GM12878 (cell line): ENCODE measurements at regions not wholly inside any gene's neighbourhood (a gene's known extent, or its start where the extent isn't known, plus 50 kb on each side); places are given as distances from the start of the nearest gene placed in this dataset.

ENCODE experiments used
- ATAC-seq: fragments of 200-7000 bp; cut with Tn5 transposase; 3 replicates; pipeline ENCODE4 v1.9.1; 2020; ENCODE audit warnings: mild to moderate bottlenecking, moderate library complexity
- BruUV-seq: library from RNA; stranded (reverse); fragments of 400-500 nt; replicated peaks from 2 replicates; lab custom pipeline; 2021; lab: Mats Ljungman, UMichigan
- CTCF ChIA-PET: fragments of 300-600 bp; sonication (Branson Sonifier 250); formaldehyde crosslinking; extraction: SDS; loops from one replicate; lab custom pipeline; 2021; ENCODE audit warnings: inconsistent platforms; lab: Yijun Ruan, JAX
- POLR2A ChIA-PET: fragments of 350-600 bp; formaldehyde crosslinking; extraction: SDS; loops from one replicate; lab custom pipeline; 2021; ENCODE audit warnings: inconsistent platforms; lab: Charles Lee
- RAD21 ChIA-PET: fragments of 300-600 bp; sonication (Branson Sonifier 250); formaldehyde crosslinking; loops from one replicate; lab custom pipeline; 2023; ENCODE audit warnings: antibody characterized with exemption; ENCODE audit not compliant: unreplicated experiment; lab: Charles Lee
- SMC1A ChIA-PET: fragments of 300-600 bp; sonication (Branson Sonifier 250); formaldehyde crosslinking; loops from one replicate; lab custom pipeline; 2023; ENCODE audit not compliant: unreplicated experiment, uncharacterized antibody; lab: Charles Lee
- DNase-seq: peaks from one replicate; pipeline ENCODE4 v3.0.0-alpha.2; 2011; ENCODE audit warnings: low read depth, low spot score
- FAIRE-seq: peaks from 3 replicates; lab custom pipeline; 2011; peaks lifted over from hg19 to GRCh38; lab: Jason Lieb, UNC
- H2AFZ ChIP-seq: 2 replicates; pipeline ENCODE4 v1.6.0; 2011; ENCODE audit warnings: low read depth, low read length, control low read depth; ENCODE audit not compliant: control insufficient read depth
- H3K27ac ChIP-seq: 2 replicates; pipeline ENCODE4 v1.5.1; 2011; ENCODE audit warnings: control low read depth; ENCODE audit not compliant: control insufficient read depth, insufficient read depth
- H3K27me3 ChIP-seq, 2 experiments: replicated peaks in 1 of 2; 2 replicates each; pipeline versions ENCODE4 v1.6.0 to v1.6.1; 2011; ENCODE audit warnings: low read length in 1 of 2; ENCODE audit not compliant: control insufficient read depth in 2 of 2, insufficient read depth in 2 of 2
- H3K36me3 ChIP-seq, 2 experiments: 2 replicates each; pipeline ENCODE4 v1.5.1; 2011; ENCODE audit warnings: low read length in 1 of 2; ENCODE audit not compliant: control insufficient read depth in 2 of 2, insufficient read depth in 2 of 2
- H3K4me1 ChIP-seq: 2 replicates; pipeline ENCODE4 v1.6.1; 2011; ENCODE audit warnings: mild to moderate bottlenecking, low read length, moderate library complexity, mixed read lengths; ENCODE audit not compliant: control insufficient read depth, insufficient read depth
- H3K4me2 ChIP-seq: 2 replicates; pipeline ENCODE4 v1.6.0; 2011; ENCODE audit warnings: control low read depth; ENCODE audit not compliant: control insufficient read depth, insufficient read depth
- H3K4me3 ChIP-seq: fragments of 200-600 bp; sonication (generic); 2 replicates; pipeline ENCODE4 v1.5.1; 2016
- H3K79me2 ChIP-seq: 2 replicates; pipeline ENCODE4 v1.6.0; 2011; ENCODE audit warnings: low read length; ENCODE audit not compliant: control insufficient read depth, insufficient read depth
- H3K9ac ChIP-seq: 2 replicates; pipeline ENCODE4 v1.8.0; 2011; ENCODE audit warnings: low read length, control low read depth, mixed read lengths; ENCODE audit not compliant: control insufficient read depth, insufficient read depth
- H3K9me3 ChIP-seq: replicated peaks from 3 replicates; pipeline ENCODE4 v1.5.1; 2011; ENCODE audit warnings: mild to moderate bottlenecking, low read length; ENCODE audit not compliant: control insufficient read depth, insufficient read depth
- H4K20me1 ChIP-seq: 2 replicates; pipeline ENCODE4 v1.6.0; 2011; ENCODE audit not compliant: control insufficient read depth, insufficient read depth
- ATF3 ChIP-seq: IDR thresholded peaks from 2 replicates; pipeline ENCODE4 v1.6.1; 2011; ENCODE audit warnings: low read depth, mild to moderate bottlenecking, low read length, moderate library complexity, borderline replicate concordance; ENCODE audit errors: extremely low read depth
- BCL11A ChIP-seq: IDR thresholded peaks from 2 replicates; pipeline ENCODE4 v1.6.1; 2011; ENCODE audit warnings: low read depth, low read length
- BRCA1 ChIP-seq: IDR thresholded peaks from 2 replicates; pipeline ENCODE4 v1.6.1; 2011; ENCODE audit warnings: low read depth, low read length, improper control_type of control experiment
- CTCF ChIP-seq, 3 experiments: IDR thresholded peaks in 2 of 3; conservative IDR thresholded peaks in 1 of 3; 2 replicates each; pipeline ENCODE4 v1.5.1; 2011; ENCODE audit warnings: low read depth in 3 of 3, low read length in 3 of 3, mild to moderate bottlenecking in 3 of 3, control low read depth in 2 of 3, moderate library complexity in 2 of 3, inconsistent platforms in 1 of 3, mixed read lengths in 1 of 3; ENCODE audit not compliant: control insufficient read depth in 2 of 3, insufficient read depth in 1 of 3; ENCODE audit errors: extremely low read depth in 1 of 3
- NFIC ChIP-seq: IDR thresholded peaks from 2 replicates; pipeline ENCODE4 v1.6.1; 2012; ENCODE audit warnings: low read depth, mild to moderate bottlenecking, inconsistent platforms, low read length, moderate library complexity
- SIX5 ChIP-seq: IDR thresholded peaks from 2 replicates; pipeline ENCODE4 v1.6.1; 2011; ENCODE audit warnings: mild to moderate bottlenecking, low read depth, low read length, moderate library complexity; ENCODE audit not compliant: severe bottlenecking
- STAT1 ChIP-seq: fragments of 450-650 bp; conservative IDR thresholded peaks from 2 replicates; pipeline ENCODE4 v1.6.1; 2014; ENCODE audit warnings: antibody characterized with exemption, mild to moderate bottlenecking
- TCF7 ChIP-seq: IDR thresholded peaks from 2 replicates; pipeline ENCODE4 v1.6.1; 2014; ENCODE audit warnings: antibody characterized with exemption, borderline replicate concordance
- WRNIP1 ChIP-seq: IDR thresholded peaks from 2 replicates; pipeline ENCODE4 v1.6.1; 2011; ENCODE audit warnings: low read depth, low read length, improper control_type of control experiment, borderline replicate concordance
- YY1 ChIP-seq: IDR thresholded peaks from 2 replicates; pipeline ENCODE4 v1.6.1; 2011; ENCODE audit warnings: low read depth, mild to moderate bottlenecking, low read length
- ZNF687 ChIP-seq: fragments of 450-650 bp; IDR thresholded peaks from 2 replicates; pipeline ENCODE4 v1.6.1; 2017; ENCODE audit warnings: mild to moderate bottlenecking, moderate library complexity
- whole genome bisulfite sequencing: methylation state at CpG from one replicate; pipeline ENCODE4 v1.1.6; 2016; ENCODE audit warnings: low lambda C conversion rate; ENCODE audit not compliant: insufficient replicate concordance, insufficient coverage; ENCODE audit errors: missing lambda C conversion rate; 5-methylcytosine and 5-hydroxymethylcytosine counted together
- in situ Hi-C: fragments of 300-500 bp; cut with MboI; formaldehyde crosslinking; loops from 9 replicates; pipeline ENCODE4 v1.14.3; 2018; ENCODE audit warnings: mixed read lengths
- intact Hi-C: fragments of 100-400 bp; cut with micrococcal nuclease; formaldehyde crosslinking; loops from one replicate; pipeline ENCODE4 v1.14.2; 2022; ENCODE audit not compliant: unreplicated experiment

GRCh38 chr6:133101790-133102189 is 139.4 kb upstream of the EYA4 start:
- no peaks in the 10 kb centered on the region for H3K27me3 ChIP-seq
- no peak overlapping the region for H3K4me2 ChIP-seq
- H3K4me1 ChIP-seq = no peaks in the 10 kb centered on the region
- ChIA-PET POLR2A (no interaction called here), SMC1A (no interaction called here), RAD21 (no interaction called here)
- no peaks in the 10 kb centered on the region for H4K20me1 ChIP-seq
- H3K9me3 ChIP-seq = no peaks in the 10 kb centered on the region
- H3K4me3 ChIP-seq = no peak overlapping the region
- BruUV-seq = no TSS peak
- in situ Hi-C loops = no loop called here
- no peak overlapping the region for H3K27ac ChIP-seq
- H3K9ac ChIP-seq = no peak overlapping the region
- TF ChIP-seq YY1 (no peak), SIX5 (no peak), BCL11A (no peak), BRCA1 (no peak), ZNF687 (no peak)
- TF ChIP-seq, all 136 proteins: peak for 0
- intact Hi-C loops = no loop called here
- DNase-seq = no peak
- Histone ChIP-seq H3K36me3 (no peaks in the 10 kb centered on the region), H2AFZ (no peak overlapping the region), H3K79me2 (no peaks in the 10 kb centered on the region)
- no peak for FAIRE-seq
- CTCF ChIA-PET = no interaction called here
- ATAC-seq = no peak

GRCh38 chr6:133106934-133107333 is 134.2 kb upstream of the EYA4 start:
- H3K27ac ChIP-seq = no peak overlapping the region
- ChIA-PET RAD21 (no interaction called here), POLR2A (no interaction called here), SMC1A (no interaction called here), CTCF (no interaction called here)
- 31% methylated on average over 2 of the region's 2 CpGs for WGBS
- no peaks in the 10 kb centered on the region for H3K9me3 ChIP-seq
- H3K4me2 ChIP-seq = no peak overlapping the region
- ATAC-seq = no peak
- H3K79me2 ChIP-seq = no peaks in the 10 kb centered on the region
- no peak overlapping the region for H2AFZ ChIP-seq
- DNase-seq = no peak
- H3K9ac ChIP-seq = no peak overlapping the region
- no peak overlapping the region for H3K4me3 ChIP-seq
- H3K27me3 ChIP-seq = no peaks in the 10 kb centered on the region
- H3K36me3 ChIP-seq = no peaks in the 10 kb centered on the region
- no peaks in the 10 kb centered on the region for H4K20me1 ChIP-seq
- no peak for FAIRE-seq
- H3K4me1 ChIP-seq = no peaks in the 10 kb centered on the region
- no TSS peak for BruUV-seq
- in situ Hi-C loops (no loop called here), intact Hi-C loops (no loop called here)
- TF ChIP-seq TCF7 (no peak), NFIC (no peak), WRNIP1 (no peak), ATF3 (no peak), CTCF (IDR thresholded peaks at IDR 0.05 in 2 of 3, conservative IDR thresholded peaks at IDR 0.05 in 1 of 3; ENCODE audit: control insufficient read depth in 2 of 3, extremely low read depth in 1 of 3, insufficient read depth in 1 of 3, low read depth in 3 of 3, low read length in 3 of 3) (no peak), STAT1 (no peak)
